IPS DF 4.7 (cell line): ENCODE measurements at regions not wholly inside any gene's neighbourhood (a gene's known extent, or its start where the extent isn't known, plus 50 kb on each side); places are given as distances from the start of the nearest gene placed in this dataset.

ENCODE experiments used
- DNase-seq: peaks from one replicate; pipeline ENCODE4 v3.0.0-alpha.2; 2013; ENCODE audit warnings: low spot score; ENCODE audit errors: extremely low read depth

GRCh38 chr7:96486681-96487080 is 164.8 kb upstream of the SLC25A13 start:
- no peak for DNase-seq

- no peak for DNase-seq
Measured at GRCh38 chr7:96484845-96485244, 162.9 kb upstream of the SLC25A13 start.

- DNase-seq, result no peak
Measured at GRCh38 chr7:96484091-96484490, 162.2 kb upstream of the SLC25A13 start.

DNA sequence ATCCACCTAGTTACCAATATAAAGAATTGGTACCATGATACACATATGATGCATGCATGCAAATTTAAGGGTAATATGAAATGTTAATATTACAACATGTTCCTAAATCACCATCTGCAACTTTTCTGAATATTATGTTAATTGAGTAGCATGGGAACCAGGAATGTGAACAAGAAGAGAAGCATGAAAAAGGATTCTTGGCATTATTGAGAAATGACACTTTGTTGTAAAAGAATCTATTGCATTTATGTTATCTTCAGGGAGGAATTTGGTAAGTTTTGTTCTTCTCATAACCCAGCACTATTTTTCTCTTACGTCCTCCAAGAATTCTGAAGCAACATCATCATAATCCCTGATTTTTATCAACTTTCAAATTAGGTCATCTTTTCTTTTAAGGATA is 159.9 kb upstream of the SLC25A13 start:
- DNase-seq, result no peak

GRCh38 chr7:96479015-96479645 is 157.2 kb upstream of the SLC25A13 start:
- DNase-seq, result no peak

- DNase-seq, result no peak
Measured at GRCh38 chr7:96471606-96472005, 149.7 kb upstream of the SLC25A13 start.

- no peak for DNase-seq
Measured at GRCh38 chr7:96452146-96452545, 130.2 kb upstream of the SLC25A13 start.

DNA sequence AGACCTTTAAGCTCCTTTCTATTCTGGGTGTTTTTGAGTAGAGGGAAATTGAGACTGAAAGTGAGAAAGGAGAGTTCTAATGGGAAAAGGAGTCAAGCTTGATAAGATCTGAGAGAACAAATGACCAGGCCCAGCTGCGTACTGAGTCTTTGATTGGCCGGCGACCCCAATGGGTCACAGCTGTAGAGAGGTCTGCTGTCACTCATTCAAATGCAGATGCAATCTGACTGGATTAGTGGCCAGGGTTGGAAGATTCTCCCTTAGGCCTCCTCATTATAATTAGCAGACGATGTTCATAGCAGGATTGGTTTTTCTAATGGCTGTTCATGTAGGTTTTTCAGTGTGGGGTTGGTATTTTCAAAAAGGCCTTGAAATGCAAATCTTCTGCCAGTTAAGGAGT is 127.2 kb upstream of the SLC25A13 start:
- DNase-seq, result no peak

GRCh38 chr7:96447109-96447645 is 125.3 kb upstream of the SLC25A13 start:
- DNase-seq, result no peak

DNA sequence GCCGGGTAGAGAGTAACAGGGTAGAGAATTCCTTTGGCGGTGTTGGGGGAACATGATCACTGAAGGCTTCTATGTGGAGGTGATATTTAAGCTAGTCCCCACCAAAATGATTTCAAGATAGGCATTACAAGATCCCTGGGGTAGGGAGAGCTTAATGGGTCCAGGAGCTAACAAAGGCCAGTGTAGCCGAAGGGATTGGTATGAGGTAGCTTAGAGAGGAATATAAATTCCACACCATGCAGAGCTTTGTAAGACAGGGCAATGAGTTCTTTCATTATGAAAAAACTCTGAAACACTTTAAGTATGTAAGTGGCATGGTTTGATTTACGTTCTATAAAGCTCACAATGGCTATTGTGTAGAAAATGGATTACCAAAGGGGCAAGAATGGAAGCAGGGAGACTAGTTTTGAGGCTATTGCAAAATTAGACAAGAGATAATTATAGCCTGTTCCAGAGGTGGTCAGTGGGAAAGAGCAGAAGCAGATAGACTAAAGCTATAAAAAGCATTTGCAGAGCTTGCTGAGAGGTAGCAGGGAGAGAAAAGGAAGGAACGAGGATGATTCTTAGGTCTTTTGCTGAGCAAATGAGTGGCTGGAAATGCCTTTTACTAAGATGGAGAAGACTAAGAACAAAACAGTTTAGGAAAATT is 119.7 kb upstream of the SLC25A13 start:
- DNase-seq, result no peak

GRCh38 chr7:96440328-96440727 is 118.4 kb upstream of the SLC25A13 start:
- DNase-seq, result no peak

- DNase-seq, result no peak
Measured at GRCh38 chr7:96436880-96437279, 115.0 kb upstream of the SLC25A13 start.

- DNase-seq, result no peak
Measured at GRCh38 chr7:96430356-96430755, 108.5 kb upstream of the SLC25A13 start.

DNA sequence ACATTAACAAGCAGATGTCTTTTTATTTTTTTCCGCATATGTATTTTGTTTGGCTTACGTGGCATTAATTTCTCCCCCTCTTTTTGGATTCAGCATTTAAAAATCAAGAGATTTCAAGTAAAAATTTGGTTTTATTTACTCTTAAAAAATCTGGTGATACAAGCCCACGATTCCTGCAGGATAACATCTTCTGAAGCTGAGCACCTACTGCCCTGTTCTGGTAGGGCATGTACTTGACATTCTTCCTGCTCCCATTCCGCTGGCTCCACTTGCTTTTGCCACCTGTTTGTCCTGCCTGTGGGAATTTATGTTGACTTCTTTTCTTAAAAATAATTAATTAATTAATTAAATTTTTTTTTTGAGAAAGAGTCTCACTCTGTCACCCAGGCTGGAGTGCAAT is 105.2 kb upstream of the SLC25A13 start:
- DNase-seq, result no peak

- no peak for DNase-seq
Measured at GRCh38 chr7:96426685-96427084, 104.8 kb upstream of the SLC25A13 start.

GRCh38 chr7:96426027-96426426 is 104.1 kb upstream of the SLC25A13 start:
- DNase-seq, result no peak

- no peak for DNase-seq
Measured at GRCh38 chr7:96424411-96424810, 102.5 kb upstream of the SLC25A13 start.

DNA sequence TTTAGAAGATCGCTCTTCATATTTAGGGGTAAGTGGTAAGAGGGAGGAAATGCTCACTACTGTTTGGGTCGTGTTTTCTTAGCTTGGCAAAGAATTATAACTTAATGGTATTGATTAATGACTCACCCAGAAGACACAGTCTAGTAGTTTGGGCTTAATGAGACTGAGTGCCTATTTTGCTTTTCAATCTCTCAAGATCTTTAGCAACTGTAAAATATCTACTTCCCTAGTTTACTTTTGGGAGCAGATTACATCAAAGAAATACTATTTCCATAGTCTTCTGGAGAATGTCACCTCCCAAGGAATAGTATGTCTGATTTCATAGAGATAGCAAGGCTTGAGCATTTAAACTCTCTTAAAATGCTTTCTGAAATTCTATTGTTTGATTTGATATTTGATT is 100.5 kb upstream of the SLC25A13 start:
- no peak for DNase-seq

DNA sequence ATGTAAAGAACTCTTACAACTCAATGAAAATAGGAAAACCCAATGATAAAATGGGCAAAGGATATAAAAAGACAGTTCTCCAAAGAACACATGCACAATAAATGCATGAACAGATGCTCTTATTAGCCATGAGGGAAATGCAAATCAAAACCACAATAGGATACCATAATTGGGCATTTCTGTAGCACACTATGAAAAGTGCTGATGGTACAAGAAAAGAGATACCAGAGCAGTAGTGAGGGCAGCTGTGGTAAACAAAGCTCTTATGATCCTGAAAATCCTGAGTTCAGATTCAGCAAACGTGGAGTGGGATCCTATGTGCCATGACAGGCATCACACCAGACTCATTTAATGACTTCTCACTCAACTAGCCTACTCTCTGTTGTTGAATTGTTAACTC is 96.7 kb upstream of the SLC25A13 start:
- DNase-seq, result no peak

DNA sequence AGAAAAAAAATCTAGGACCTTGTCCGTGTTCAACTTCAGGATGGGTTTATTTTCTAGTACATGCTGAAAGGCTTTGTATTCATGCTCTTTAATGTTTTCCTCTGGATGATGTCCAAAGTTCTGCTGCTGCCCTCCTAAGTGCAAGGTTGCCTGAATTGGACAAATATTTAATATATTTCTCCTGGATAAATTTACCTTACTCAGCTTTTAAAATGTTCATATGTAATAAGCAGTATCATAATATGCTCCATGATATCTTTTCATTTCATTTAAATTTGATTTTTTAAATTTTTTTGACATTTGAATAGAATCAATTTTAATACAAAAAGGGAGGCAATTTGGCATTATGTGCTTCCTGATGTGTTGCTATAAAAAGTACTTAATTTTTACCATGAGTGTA is 95.9 kb upstream of the SLC25A13 start:
- no peak for DNase-seq

GRCh38 chr7:96416599-96416998 is 94.7 kb upstream of the SLC25A13 start:
- DNase-seq, result no peak

GRCh38 chr7:96416116-96416515 is 94.2 kb upstream of the SLC25A13 start:
- DNase-seq, result no peak

DNA sequence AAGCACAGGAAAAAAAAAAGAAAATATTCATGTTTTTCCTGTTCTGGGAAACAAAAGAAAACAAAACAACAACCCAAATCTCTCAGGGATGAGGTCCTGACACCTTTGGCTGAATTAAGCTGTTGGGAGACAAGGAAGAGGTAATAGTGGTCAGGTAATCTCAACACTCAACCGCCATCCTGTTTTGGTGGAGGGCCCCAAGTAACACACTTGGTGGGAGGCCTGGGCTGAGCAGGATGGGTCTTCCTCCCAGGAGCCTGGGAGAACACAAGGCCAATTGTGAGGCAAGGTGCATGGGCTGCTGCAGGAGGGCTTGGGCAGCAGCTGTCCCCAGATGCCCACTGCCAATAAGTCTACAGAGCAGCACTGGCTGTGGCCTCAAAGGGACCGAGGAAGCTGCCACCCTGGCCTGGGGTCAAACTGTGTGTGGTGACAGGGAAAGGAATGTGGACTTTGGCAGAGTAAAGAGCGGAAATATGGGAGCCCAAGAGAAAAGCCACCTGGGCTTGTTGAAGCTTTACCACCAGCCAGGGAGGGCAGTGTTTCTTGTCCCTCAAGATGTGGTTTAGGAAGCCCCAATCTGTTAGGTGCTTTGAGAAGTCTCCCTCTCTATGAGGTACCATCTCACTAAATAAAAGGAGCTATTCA is 93.5 kb upstream of the SLC25A13 start:
- DNase-seq, result no peak
